Trophoblast cell (in vitro differentiated cells and primary cell): ENCODE measurements at regions not wholly inside any gene's neighbourhood (a gene's known extent, or its start where the extent isn't known, plus 50 kb on each side); places are given as distances from the start of the nearest gene placed in this dataset.

Experiments
- DNase-seq, 2 donors: peaks; one replicate each; pipeline ENCODE4 v3.0.0-alpha.2; 2016
- H2AFZ ChIP-seq: 2 replicates; pipeline ENCODE4 v1.6.1; 2013; ENCODE audit warnings: low read length, moderate library complexity, mild to moderate bottlenecking; ENCODE audit not compliant: insufficient read depth, poor library complexity
- H2AK5ac ChIP-seq: 2 replicates; pipeline ENCODE4 v1.6.1; 2013; ENCODE audit warnings: mild to moderate bottlenecking, low read length
- H2BK120ac ChIP-seq: 2 replicates; pipeline ENCODE4 v1.6.1; 2013; ENCODE audit warnings: low read length, mild to moderate bottlenecking, moderate library complexity; ENCODE audit not compliant: insufficient read depth, poor library complexity
- H2BK12ac ChIP-seq: 2 replicates; pipeline ENCODE4 v1.6.1; 2013; ENCODE audit warnings: mild to moderate bottlenecking, low read length, moderate library complexity
- H2BK5ac ChIP-seq: 2 replicates; pipeline ENCODE4 v1.6.1; 2013; ENCODE audit warnings: low read length, low read depth, moderate library complexity, mild to moderate bottlenecking; ENCODE audit not compliant: poor library complexity
- H3K14ac ChIP-seq: 2 replicates; pipeline ENCODE4 v1.6.1; 2013; ENCODE audit warnings: mild to moderate bottlenecking, low read length
- H3K18ac ChIP-seq: 2 replicates; pipeline ENCODE4 v1.6.1; 2013; ENCODE audit warnings: mild to moderate bottlenecking, low read length
- H3K23ac ChIP-seq: 2 replicates; pipeline ENCODE4 v1.6.1; 2013; ENCODE audit warnings: low read length
- H3K27ac ChIP-seq: 2 replicates; pipeline ENCODE4 v1.5.1; 2013; ENCODE audit warnings: low read depth, mild to moderate bottlenecking, inconsistent platforms, low read length, moderate library complexity
- H3K27me3 ChIP-seq: 2 replicates; pipeline ENCODE4 v1.6.1; 2013; ENCODE audit warnings: inconsistent platforms, mild to moderate bottlenecking, low read length, moderate library complexity; ENCODE audit not compliant: insufficient read depth
- H3K36me3 ChIP-seq, 2 experiments: 1 replicate in 1 of 2; 2 replicates in 1 of 2; pipeline ENCODE4 v1.6.1; 2013; ENCODE audit warnings: low read length in 2 of 2, mild to moderate bottlenecking in 2 of 2, moderate library complexity in 1 of 2; ENCODE audit not compliant: insufficient read depth in 2 of 2, control insufficient read depth in 1 of 2
- H3K4ac ChIP-seq: 2 replicates; pipeline ENCODE4 v1.6.1; 2013; ENCODE audit warnings: low read depth, mild to moderate bottlenecking, low read length, moderate library complexity
- H3K4me1 ChIP-seq, 2 experiments: 1 replicate in 1 of 2; 2 replicates in 1 of 2; pipeline ENCODE4 v1.6.1; 2013; ENCODE audit warnings: low read length in 2 of 2, mild to moderate bottlenecking in 2 of 2, moderate library complexity in 1 of 2; ENCODE audit not compliant: insufficient read depth in 2 of 2, control insufficient read depth in 1 of 2
- H3K4me2 ChIP-seq: 2 replicates; pipeline ENCODE4 v1.6.1; 2013; ENCODE audit warnings: inconsistent platforms, mild to moderate bottlenecking, low read length, moderate library complexity
- H3K4me3 ChIP-seq: 2 replicates; pipeline ENCODE4 v1.5.1; 2013; ENCODE audit warnings: mild to moderate bottlenecking, low read depth, low read length, inconsistent platforms
- H3K79me1 ChIP-seq: one replicate; pipeline ENCODE4 v1.6.1; 2013; ENCODE audit warnings: low read length
- H3K79me2 ChIP-seq: 2 replicates; pipeline ENCODE4 v1.6.1; 2013; ENCODE audit warnings: low read length, mild to moderate bottlenecking; ENCODE audit not compliant: control insufficient read depth, insufficient read depth, poor library complexity
- H3K9ac ChIP-seq: 2 replicates; pipeline ENCODE4 v1.6.1; 2013; ENCODE audit warnings: mild to moderate bottlenecking, low read length
- H3K9me3 ChIP-seq: 2 replicates; pipeline ENCODE4 v1.6.1; 2013; ENCODE audit warnings: low read depth, mild to moderate bottlenecking, control low read depth, inconsistent platforms, low read length; ENCODE audit not compliant: insufficient read depth
- H4K12ac ChIP-seq: 2 replicates; pipeline ENCODE4 v1.6.1; 2013; ENCODE audit warnings: low read depth, mild to moderate bottlenecking, low read length, moderate library complexity
- H4K8ac ChIP-seq: 2 replicates; pipeline ENCODE4 v1.6.1; 2013; ENCODE audit warnings: low read depth, mild to moderate bottlenecking, low read length, moderate library complexity
- H4K91ac ChIP-seq: one replicate; pipeline ENCODE4 v1.6.1; 2013; ENCODE audit warnings: low read depth, mild to moderate bottlenecking, low read length, moderate library complexity
- WGBS: extraction: QIAGEN DNeasy Blood & Tissue Kit; methylation state at CpG from one replicate; pipeline ENCODE4 v1.1.7; 2013; ENCODE audit warnings: missing lambda C conversion rate; ENCODE audit not compliant: insufficient read length, insufficient coverage; ENCODE audit errors: extremely low coverage; 5-methylcytosine and 5-hydroxymethylcytosine counted together

- Histone ChIP-seq H3K9ac (no peak overlapping the region), H3K9me3 (no peaks in the 10 kb centered on the region), H3K27ac (no peak overlapping the region), H3K23ac (no peak overlapping the region), H4K12ac (no peak overlapping the region), H2BK5ac (no peak overlapping the region), H3K79me2 (no peaks in the 10 kb centered on the region), H2AK5ac (no peak overlapping the region), H3K79me1 (no peaks in the 10 kb centered on the region), H4K8ac (no peak overlapping the region), H3K4me3 (no peak overlapping the region), H3K36me3 (no peaks in the 10 kb centered on the region), H2AFZ (no peak overlapping the region), H2BK12ac (no peak overlapping the region), H4K91ac (no peak overlapping the region), H2BK120ac (no peak overlapping the region), H3K14ac (no peak overlapping the region), H3K4me1 (no peaks in the 10 kb centered on the region), H3K27me3 (no peaks in the 10 kb centered on the region), H3K4me2 (no peak overlapping the region), H3K4ac (no peak overlapping the region), H3K18ac (no peak overlapping the region)
- no peak for DNase-seq
- no CpG with 5 or more reads among the region's 4 CpGs for WGBS
Observed at GRCh38 chr14:38593476-38593875, 337.6 kb upstream of the CLEC14A start.

- no peak overlapping the region for H3K18ac ChIP-seq
- no peak overlapping the region for H4K8ac ChIP-seq
- H3K9ac ChIP-seq = no peak overlapping the region
- no peak overlapping the region for H3K4me2 ChIP-seq
- no peak overlapping the region for H3K23ac ChIP-seq
- H3K4ac ChIP-seq = no peak overlapping the region
- no peaks in the 10 kb centered on the region for H3K9me3 ChIP-seq
- no peak overlapping the region for H2AK5ac ChIP-seq
- H3K27me3 ChIP-seq = no peaks in the 10 kb centered on the region
- WGBS = no CpG with 5 or more reads among the region's 8 CpGs
- no peak overlapping the region for H3K4me3 ChIP-seq
- H4K91ac ChIP-seq = no peak overlapping the region
- H4K12ac ChIP-seq = no peak overlapping the region
- H2BK5ac ChIP-seq = no peak overlapping the region
- H3K14ac ChIP-seq = no peak overlapping the region
- H3K79me1 ChIP-seq = no peaks in the 10 kb centered on the region
- H3K79me2 ChIP-seq = no peaks in the 10 kb centered on the region
- no peak for DNase-seq
- no peak overlapping the region for H2BK120ac ChIP-seq
- no peak overlapping the region for H2BK12ac ChIP-seq
- H3K36me3 ChIP-seq = no peaks in the 10 kb centered on the region
- no peaks in the 10 kb centered on the region for H3K4me1 ChIP-seq
- no peak overlapping the region for H2AFZ ChIP-seq
- H3K27ac ChIP-seq = no peak overlapping the region
Observed at GRCh38 chr14:38592764-38593442, 337.0 kb upstream of the CLEC14A start.

GRCh38 chr14:38589747-38590350 lies 334.0 kb upstream of the CLEC14A start:
- no peak overlapping the region for H3K23ac ChIP-seq
- H3K4me3 ChIP-seq = no peak overlapping the region
- H3K9me3 ChIP-seq = no peaks in the 10 kb centered on the region
- no peak overlapping the region for H3K18ac ChIP-seq
- no peak overlapping the region for H2AK5ac ChIP-seq
- H3K4me1 ChIP-seq = no peaks in the 10 kb centered on the region
- no peak overlapping the region for H2BK120ac ChIP-seq
- no peaks in the 10 kb centered on the region for H3K36me3 ChIP-seq
- no peak overlapping the region for H3K4me2 ChIP-seq
- H2BK5ac ChIP-seq = no peak overlapping the region
- no peaks in the 10 kb centered on the region for H3K27me3 ChIP-seq
- no peak overlapping the region for H2AFZ ChIP-seq
- no peak overlapping the region for H3K4ac ChIP-seq
- no peak for DNase-seq
- no peaks in the 10 kb centered on the region for H3K79me2 ChIP-seq
- H4K12ac ChIP-seq = no peak overlapping the region
- no peak overlapping the region for H4K91ac ChIP-seq
- H3K79me1 ChIP-seq = no peaks in the 10 kb centered on the region
- no peak overlapping the region for H3K9ac ChIP-seq
- H2BK12ac ChIP-seq = no peak overlapping the region
- WGBS = no CpG with 5 or more reads among the region's 3 CpGs
- H3K27ac ChIP-seq = no peak overlapping the region
- H4K8ac ChIP-seq = no peak overlapping the region
- H3K14ac ChIP-seq = no peak overlapping the region

- Histone ChIP-seq H3K4me2 (no peak overlapping the region), H4K12ac (no peak overlapping the region), H3K27ac (no peak overlapping the region), H3K79me1 (no peaks in the 10 kb centered on the region), H4K91ac (no peak overlapping the region), H3K4me1 (no peaks in the 10 kb centered on the region), H2BK12ac (no peak overlapping the region), H3K23ac (no peak overlapping the region), H2BK120ac (no peak overlapping the region), H2AK5ac (no peak overlapping the region), H3K4ac (no peak overlapping the region), H3K9ac (no peak overlapping the region), H3K18ac (no peak overlapping the region), H3K14ac (no peak overlapping the region), H2BK5ac (no peak overlapping the region), H3K4me3 (no peak overlapping the region), H3K27me3 (no peaks in the 10 kb centered on the region), H3K79me2 (no peaks in the 10 kb centered on the region), H4K8ac (no peak overlapping the region), H3K9me3 (no peaks in the 10 kb centered on the region), H3K36me3 (no peaks in the 10 kb centered on the region), H2AFZ (no peak overlapping the region)
- DNase-seq = no peak
- no CpG with 5 or more reads among the region's 1 CpG for WGBS
Observed at GRCh38 chr14:38583471-38583870, 327.6 kb upstream of the CLEC14A start.
